DOHH2 (cell line): ENCODE measurements at regions not wholly inside any gene's neighbourhood (a gene's known extent, or its start where the extent isn't known, plus 50 kb on each side); places are given as distances from the start of the nearest gene placed in this dataset.
"Not testable (repeated sequence)": the region's sequence is repeated elsewhere in the genome, so short reads cannot be mapped to it uniquely, and the experiment has no call there.

Source experiments
- H3F3A ChIP-seq: fragments of 200-600 bp; sonication (generic), shearing (Covaris generic); 2 replicates; pipeline ENCODE4 v1.6.0; 2016; ENCODE audit warnings: antibody characterized with exemption, mild to moderate bottlenecking; ENCODE audit not compliant: control insufficient read depth, insufficient read depth
- H3K27ac ChIP-seq: fragments of 200-600 bp; sonication (generic); 2 replicates; pipeline ENCODE4 v1.5.1; 2014; ENCODE audit warnings: low read depth, mild to moderate bottlenecking, low read length, moderate library complexity
- H3K27me3 ChIP-seq: fragments of 200-600 bp; sonication (generic); 2 replicates; pipeline ENCODE4 v1.6.1; 2014; ENCODE audit warnings: mild to moderate bottlenecking, low read length, mixed read lengths; ENCODE audit not compliant: control insufficient read depth
- H3K36me3 ChIP-seq: fragments of 200-600 bp; sonication (generic); 2 replicates; pipeline ENCODE4 v1.6.1; 2014; ENCODE audit warnings: mild to moderate bottlenecking, low read length, moderate library complexity, mixed read lengths; ENCODE audit not compliant: control insufficient read depth
- H3K4me1 ChIP-seq: fragments of 200-600 bp; sonication (generic); 2 replicates; pipeline ENCODE4 v1.6.1; 2014; ENCODE audit warnings: mild to moderate bottlenecking, low read length, mixed read lengths; ENCODE audit not compliant: control insufficient read depth
- H3K4me2 ChIP-seq: fragments of 200-600 bp; sonication (generic); 2 replicates; pipeline ENCODE4 v1.6.0; 2014; ENCODE audit warnings: mild to moderate bottlenecking, low read length, moderate library complexity
- H3K4me3 ChIP-seq: fragments of 200-600 bp; sonication (generic); 2 replicates; pipeline ENCODE4 v1.5.1; 2014; ENCODE audit warnings: mild to moderate bottlenecking, low read length, mixed read lengths
- H3K79me2 ChIP-seq: fragments of 200-600 bp; sonication (generic); 2 replicates; pipeline ENCODE4 v1.6.1; 2014; ENCODE audit warnings: mild to moderate bottlenecking, low read length, mixed read lengths; ENCODE audit not compliant: control insufficient read depth
- H3K9me2 ChIP-seq: fragments of 200-600 bp; sonication (generic); replicated peaks from 2 replicates; pipeline ENCODE4 v1.6.1; 2014; ENCODE audit warnings: mild to moderate bottlenecking, low read length, mixed read lengths; ENCODE audit not compliant: control insufficient read depth
- H3K9me3 ChIP-seq: fragments of 200-600 bp; sonication (generic); 2 replicates; pipeline ENCODE4 v1.6.1; 2014; ENCODE audit warnings: antibody characterized with exemption, low read length, mixed read lengths; ENCODE audit not compliant: control insufficient read depth, insufficient read depth
- H4K20me1 ChIP-seq: fragments of 200-600 bp; sonication (generic); 2 replicates; pipeline ENCODE4 v1.6.0; 2014; ENCODE audit warnings: low read depth, mild to moderate bottlenecking, antibody characterized with exemption, low read length, moderate library complexity; ENCODE audit not compliant: control insufficient read depth, insufficient read depth
- EZH2phosphoT487 ChIP-seq: fragments of 200-600 bp; sonication (generic); IDR thresholded peaks from 2 replicates; pipeline ENCODE4 v1.6.1; 2017; ENCODE audit warnings: borderline replicate concordance, mild to moderate bottlenecking, antibody characterized with exemption, low read length, moderate library complexity, mixed read lengths
- TF ChIP-seq, protein P1 (sequence below): fragments of 200-600 bp; sonication (generic); IDR thresholded peaks from one replicate; pipeline ENCODE4 v1.5.1; 2014; ENCODE audit warnings: antibody characterized with exemption, mild to moderate bottlenecking, low read depth, low read length; ENCODE audit not compliant: poor library complexity, severe bottlenecking

DNA sequence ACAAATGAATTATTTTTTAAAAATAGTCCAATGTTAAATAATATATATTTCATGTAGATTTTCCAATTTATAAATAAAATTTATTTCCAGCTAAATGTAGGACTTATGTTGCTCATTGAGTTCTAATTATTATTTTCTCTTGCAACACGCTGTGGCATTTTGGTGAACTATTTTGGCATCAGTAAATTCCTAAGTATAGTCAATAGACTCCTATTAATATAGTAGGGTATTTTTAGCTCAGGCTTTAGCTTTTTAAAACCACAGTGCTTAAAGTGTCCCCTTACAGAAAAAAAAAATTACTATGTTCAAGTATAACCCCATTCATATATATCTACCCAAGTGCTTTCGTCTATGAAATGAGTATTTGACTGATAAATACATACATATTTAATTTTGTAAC is 919.2 kb upstream of the SOX9 start:
- TF ChIP-seq, protein P1, sequence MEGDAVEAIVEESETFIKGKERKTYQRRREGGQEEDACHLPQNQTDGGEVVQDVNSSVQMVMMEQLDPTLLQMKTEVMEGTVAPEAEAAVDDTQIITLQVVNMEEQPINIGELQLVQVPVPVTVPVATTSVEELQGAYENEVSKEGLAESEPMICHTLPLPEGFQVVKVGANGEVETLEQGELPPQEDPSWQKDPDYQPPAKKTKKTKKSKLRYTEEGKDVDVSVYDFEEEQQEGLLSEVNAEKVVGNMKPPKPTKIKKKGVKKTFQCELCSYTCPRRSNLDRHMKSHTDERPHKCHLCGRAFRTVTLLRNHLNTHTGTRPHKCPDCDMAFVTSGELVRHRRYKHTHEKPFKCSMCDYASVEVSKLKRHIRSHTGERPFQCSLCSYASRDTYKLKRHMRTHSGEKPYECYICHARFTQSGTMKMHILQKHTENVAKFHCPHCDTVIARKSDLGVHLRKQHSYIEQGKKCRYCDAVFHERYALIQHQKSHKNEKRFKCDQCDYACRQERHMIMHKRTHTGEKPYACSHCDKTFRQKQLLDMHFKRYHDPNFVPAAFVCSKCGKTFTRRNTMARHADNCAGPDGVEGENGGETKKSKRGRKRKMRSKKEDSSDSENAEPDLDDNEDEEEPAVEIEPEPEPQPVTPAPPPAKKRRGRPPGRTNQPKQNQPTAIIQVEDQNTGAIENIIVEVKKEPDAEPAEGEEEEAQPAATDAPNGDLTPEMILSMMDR: no peak
- Histone ChIP-seq H4K20me1 (no peaks in the 10 kb centered on the region), H3F3A (no peaks in the 10 kb centered on the region), H3K4me2 (no peak overlapping the region), H3K36me3 (no peaks in the 10 kb centered on the region), H3K9me3 (no peaks in the 10 kb centered on the region), H3K79me2 (no peaks in the 10 kb centered on the region), H3K4me1 (no peaks in the 10 kb centered on the region), H3K27me3 (no peaks in the 10 kb centered on the region), H3K9me2 (no peaks in the 10 kb centered on the region), H3K27ac (no peak overlapping the region), H3K4me3 (no peak overlapping the region)

DNA sequence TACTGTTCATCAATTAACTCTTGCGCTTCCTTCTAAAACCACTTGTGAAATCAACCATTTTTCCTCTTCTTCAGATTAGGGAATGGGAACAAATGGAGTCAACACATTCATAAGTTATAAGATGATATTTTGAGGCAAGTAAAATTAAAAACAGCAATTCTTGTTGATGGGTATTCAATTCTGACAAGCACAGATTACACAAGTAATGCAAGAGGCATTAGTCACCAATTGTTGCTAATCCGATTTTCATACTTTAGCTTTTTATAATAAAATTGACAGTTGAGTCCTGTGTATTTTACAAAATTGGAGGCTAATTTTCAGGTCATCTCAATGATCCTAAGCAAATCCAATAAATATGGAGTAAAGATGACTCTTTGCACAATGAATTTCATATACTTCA is 918.4 kb upstream of the SOX9 start:
- no peaks in the 10 kb centered on the region for H4K20me1 ChIP-seq
- H3K4me3 ChIP-seq: no peak overlapping the region
- H3K27me3 ChIP-seq: no peaks in the 10 kb centered on the region
- H3K79me2 ChIP-seq: no peaks in the 10 kb centered on the region
- TF ChIP-seq, protein P1: no peak
- no peak for TF ChIP-seq EZH2phosphoT487
- H3F3A ChIP-seq: no peaks in the 10 kb centered on the region
- no peaks in the 10 kb centered on the region for H3K9me3 ChIP-seq
- H3K4me1 ChIP-seq: no peaks in the 10 kb centered on the region
- no peak overlapping the region for H3K4me2 ChIP-seq
- H3K9me2 ChIP-seq: no peaks in the 10 kb centered on the region
- H3K27ac ChIP-seq: no peak overlapping the region
- H3K36me3 ChIP-seq: no peaks in the 10 kb centered on the region

DNA sequence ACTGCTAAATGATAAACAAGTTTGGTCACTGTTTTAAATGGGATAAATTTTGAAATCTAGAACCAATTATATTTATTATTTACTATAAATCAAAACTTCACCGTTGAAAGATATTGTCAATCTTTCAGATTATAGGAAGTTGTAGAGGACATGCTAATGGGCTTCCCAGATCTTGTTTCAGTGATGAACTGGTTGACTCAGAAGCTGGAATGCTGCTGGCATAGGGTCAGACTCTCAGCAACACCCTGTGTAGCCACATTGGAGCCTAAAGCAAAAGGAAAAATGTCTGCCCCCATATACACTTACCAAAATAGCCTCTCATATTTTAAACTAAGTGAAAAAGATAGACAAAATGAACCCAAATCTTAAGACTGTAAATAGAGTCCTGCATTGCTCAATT is 916.9 kb upstream of the SOX9 start:
- H3K36me3 ChIP-seq: no peaks in the 10 kb centered on the region

DNA sequence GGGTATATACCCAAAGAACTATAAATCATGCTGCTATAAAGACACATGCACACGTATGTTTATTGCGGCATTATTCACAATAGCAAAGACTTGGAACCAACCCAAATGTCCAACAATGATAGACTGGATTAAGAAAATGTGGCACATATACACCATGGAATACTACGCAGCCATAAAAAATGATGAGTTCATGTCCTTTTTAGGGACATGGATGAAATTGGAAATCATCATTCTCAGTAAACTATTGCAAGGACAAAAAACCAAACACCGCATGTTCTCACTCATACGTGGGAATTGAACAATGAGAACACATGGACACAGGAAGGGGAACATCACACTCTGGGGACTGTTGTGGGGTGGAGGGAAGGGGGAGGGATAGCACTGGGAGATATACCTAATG is 914.9 kb upstream of the SOX9 start:
- H4K20me1 ChIP-seq, H3K36me3 ChIP-seq, H3K4me3 ChIP-seq, H3K9me2 ChIP-seq, H3K4me1 ChIP-seq, H3F3A ChIP-seq, H3K9me3 ChIP-seq, H3K27ac ChIP-seq, H3K27me3 ChIP-seq, H3K4me2 ChIP-seq, H3K79me2 ChIP-seq: not testable (repeated sequence)

More for the DNA sequence above, 916.9 kb upstream of the SOX9 start:
- no peaks in the 10 kb centered on the region for H3K9me2 ChIP-seq
- H4K20me1 ChIP-seq: no peaks in the 10 kb centered on the region
- H3K79me2 ChIP-seq: no peaks in the 10 kb centered on the region
- H3K27me3 ChIP-seq: no peaks in the 10 kb centered on the region
- no peaks in the 10 kb centered on the region for H3F3A ChIP-seq
- no peaks in the 10 kb centered on the region for H3K9me3 ChIP-seq
- H3K27ac ChIP-seq: no peak overlapping the region
- no peak overlapping the region for H3K4me2 ChIP-seq
- H3K4me3 ChIP-seq: no peak overlapping the region
- H3K4me1 ChIP-seq: no peaks in the 10 kb centered on the region
- no peak for TF ChIP-seq EZH2phosphoT487
- TF ChIP-seq, protein P1: no peak
